H9 (cell line): ENCODE measurements at regions not wholly inside any gene's neighbourhood (a gene's known extent, or its start where the extent isn't known, plus 50 kb on each side); places are given as distances from the start of the nearest gene placed in this dataset.

Source experiments
- DNase-seq: peaks from one replicate; pipeline ENCODE4 v3.0.0-alpha.2; 2017
- H2AFZ ChIP-seq: one replicate; pipeline ENCODE4 v1.6.1; 2013; ENCODE audit warnings: mild to moderate bottlenecking, low read length, control low read depth, moderate library complexity
- H2AK5ac ChIP-seq: 2 replicates; pipeline ENCODE4 v1.6.1; 2013; ENCODE audit warnings: low read length, control low read depth, mixed read lengths; ENCODE audit not compliant: insufficient read length
- H2BK120ac ChIP-seq: one replicate; pipeline ENCODE4 v1.6.1; 2013; ENCODE audit warnings: low read depth, mild to moderate bottlenecking, low read length, control low read depth, inconsistent platforms; ENCODE audit not compliant: poor library complexity, severe bottlenecking
- H2BK12ac ChIP-seq: 2 replicates; pipeline ENCODE4 v1.6.1; 2013; ENCODE audit warnings: low read length, control low read depth, mixed read lengths, low read depth; ENCODE audit not compliant: insufficient read length
- H2BK15ac ChIP-seq: 2 replicates; pipeline ENCODE4 v1.6.1; 2013; ENCODE audit warnings: low read depth, low read length, control low read depth
- H2BK20ac ChIP-seq: one replicate; pipeline ENCODE4 v1.6.1; 2013; ENCODE audit warnings: low read depth, mild to moderate bottlenecking, low read length, control low read depth, inconsistent platforms; ENCODE audit not compliant: poor library complexity, severe bottlenecking
- H2BK5ac ChIP-seq: 2 replicates; pipeline ENCODE4 v1.6.1; 2013; ENCODE audit warnings: low read length, control low read depth, mixed read lengths; ENCODE audit not compliant: insufficient read length
- H3K14ac ChIP-seq: 2 replicates; pipeline ENCODE4 v1.6.1; 2013; ENCODE audit warnings: low read length, control low read depth; ENCODE audit not compliant: insufficient read depth
- H3K18ac ChIP-seq: 2 replicates; pipeline ENCODE4 v1.6.1; 2013; ENCODE audit warnings: low read depth, mild to moderate bottlenecking, mixed read lengths, low read length, control low read depth; ENCODE audit not compliant: insufficient read length
- H3K23ac ChIP-seq: 2 replicates; pipeline ENCODE4 v1.6.1; 2013; ENCODE audit warnings: low read length, control low read depth, mixed read lengths, low read depth; ENCODE audit not compliant: insufficient read length
- H3K23me2 ChIP-seq: 2 replicates; pipeline ENCODE4 v1.6.1; 2013; ENCODE audit warnings: low read depth, mild to moderate bottlenecking, mixed read lengths, low read length, control low read depth; ENCODE audit not compliant: insufficient read length, poor library complexity, severe bottlenecking
- H3K27ac ChIP-seq: 2 replicates; pipeline ENCODE4 v1.5.1; 2013; ENCODE audit warnings: low read length, control low read depth, mixed read lengths, low read depth; ENCODE audit not compliant: insufficient read length
- H3K27me3 ChIP-seq: 2 replicates; pipeline ENCODE4 v1.6.1; 2013; ENCODE audit warnings: low read length, control low read depth, inconsistent platforms; ENCODE audit not compliant: insufficient read depth
- H3K4ac ChIP-seq: 2 replicates; pipeline ENCODE4 v1.6.1; 2013; ENCODE audit warnings: low read depth, mild to moderate bottlenecking, control low read depth, inconsistent platforms, low read length, moderate library complexity
- H3K4me1 ChIP-seq: 2 replicates; pipeline ENCODE4 v1.6.1; 2013; ENCODE audit warnings: low read length, control low read depth, inconsistent platforms; ENCODE audit not compliant: insufficient read depth
- H3K4me2 ChIP-seq: 2 replicates; pipeline ENCODE4 v1.6.1; 2013; ENCODE audit warnings: low read length, control low read depth, mixed read lengths; ENCODE audit not compliant: insufficient read length, insufficient read depth
- H3K56ac ChIP-seq: 2 replicates; pipeline ENCODE4 v1.6.1; 2013; ENCODE audit warnings: low read depth, mild to moderate bottlenecking, mixed read lengths, low read length, control low read depth; ENCODE audit not compliant: insufficient read length
- H3K79me1 ChIP-seq: 2 replicates; pipeline ENCODE4 v1.6.1; 2013; ENCODE audit warnings: low read depth, mild to moderate bottlenecking, moderate library complexity, low read length, control low read depth, inconsistent platforms; ENCODE audit not compliant: insufficient read depth, poor library complexity, severe bottlenecking
- H3K79me2 ChIP-seq: 2 replicates; pipeline ENCODE4 v1.6.1; 2013; ENCODE audit warnings: low read length, control low read depth, inconsistent platforms; ENCODE audit not compliant: insufficient read depth
- H3K9ac ChIP-seq: 2 replicates; pipeline ENCODE4 v1.6.1; 2013; ENCODE audit warnings: low read length, control low read depth, mixed read lengths; ENCODE audit not compliant: insufficient read length; ENCODE audit errors: extremely low read depth
- H3K9me3 ChIP-seq: one replicate; pipeline ENCODE4 v1.6.1; 2013; ENCODE audit warnings: low read depth, low read length, inconsistent platforms; ENCODE audit not compliant: control insufficient read depth
- H3T11ph ChIP-seq: one replicate; pipeline ENCODE4 v1.6.1; 2013; ENCODE audit warnings: mild to moderate bottlenecking, low read length, control low read depth, inconsistent platforms
- H4K20me1 ChIP-seq: one replicate; pipeline ENCODE4 v1.6.1; 2013; ENCODE audit not compliant: control insufficient read depth, insufficient read length, insufficient read depth
- H4K5ac ChIP-seq: 2 replicates; pipeline ENCODE4 v1.6.1; 2013; ENCODE audit warnings: low read depth, mild to moderate bottlenecking, mixed read lengths, low read length, control low read depth; ENCODE audit not compliant: insufficient read length
- H4K8ac ChIP-seq: replicated peaks from 2 replicates; pipeline ENCODE4 v1.6.1; 2013; ENCODE audit warnings: low read length, control low read depth, mixed read lengths, low read depth; ENCODE audit not compliant: insufficient read length
- H4K91ac ChIP-seq: 2 replicates; pipeline ENCODE4 v1.6.1; 2013; ENCODE audit warnings: low read depth, mild to moderate bottlenecking, moderate library complexity, mixed read lengths, low read length, control low read depth; ENCODE audit not compliant: insufficient read length
- H3K27ac Mint-ChIP-seq, 3 experiments: 2 replicates in 2 of 3; 3 replicates in 1 of 3; pipeline ENCODE4 v1.8.0; 2020 to 2021; ENCODE audit warnings: mixed read lengths in 3 of 3, mild to moderate bottlenecking in 1 of 3, moderate library complexity in 1 of 3
- H3K27me3 Mint-ChIP-seq: 2 replicates; pipeline ENCODE4 v1.8.0; 2021; ENCODE audit warnings: low read depth, mild to moderate bottlenecking, moderate library complexity, mixed read lengths
- H3K36me3 Mint-ChIP-seq, 3 experiments: 2 replicates in 2 of 3; 3 replicates in 1 of 3; pipeline ENCODE4 v1.8.0; 2020 to 2021; ENCODE audit warnings: low read depth in 3 of 3, mixed read lengths in 3 of 3; ENCODE audit not compliant: insufficient read depth in 1 of 3
- H3K4me1 Mint-ChIP-seq, 2 experiments: 2 replicates each; pipeline ENCODE4 v1.8.0; 2020; ENCODE audit warnings: mixed read lengths in 2 of 2
- H3K4me3 Mint-ChIP-seq, 2 experiments: 2 replicates in 1 of 2; 3 replicates in 1 of 2; pipeline ENCODE4 v1.8.0; 2020 to 2021; ENCODE audit warnings: mild to moderate bottlenecking in 2 of 2, mixed read lengths in 2 of 2, moderate library complexity in 1 of 2
- H3K9me3 Mint-ChIP-seq, 2 experiments: 2 replicates in 1 of 2; 3 replicates in 1 of 2; pipeline ENCODE4 v1.8.0; 2020; ENCODE audit warnings: mild to moderate bottlenecking in 2 of 2, mixed read lengths in 2 of 2, moderate library complexity in 1 of 2
- WGBS: extraction: QIAGEN DNeasy Blood & Tissue Kit; methylation state at CpG from one replicate; pipeline ENCODE4 v1.1.7; 2013; ENCODE audit warnings: missing lambda C conversion rate, low lambda C conversion rate, mixed read lengths; ENCODE audit not compliant: insufficient read length; ENCODE audit errors: extremely low coverage; 5-methylcytosine and 5-hydroxymethylcytosine counted together
- TF ChIP-seq, protein P1 (sequence below): fragments of 200-600 bp; sonication (generic); conservative IDR thresholded peaks from 3 replicates; pipeline ENCODE4 v1.8.0; 2021; ENCODE audit warnings: antibody characterized with exemption, mild to moderate bottlenecking

DNA sequence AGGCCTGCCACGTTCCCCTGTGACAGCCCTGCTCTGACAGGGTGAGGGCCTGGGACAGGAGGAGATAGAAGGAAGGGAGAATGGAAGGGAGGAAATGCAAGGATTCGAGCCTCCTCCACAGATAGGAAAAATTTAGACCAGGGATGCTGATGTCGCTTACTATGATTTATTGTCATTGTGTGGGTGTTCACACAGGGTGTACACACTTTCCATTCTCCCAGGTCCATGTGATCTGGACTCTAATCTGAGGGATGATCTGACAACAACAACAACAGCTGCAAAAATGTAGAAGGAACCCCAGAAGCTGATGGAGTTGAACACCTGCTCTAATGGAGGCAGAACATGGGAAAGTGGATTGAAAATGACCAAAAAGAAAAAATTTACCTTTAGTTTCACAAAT is 231.7 kb upstream of the TNP1 start:
- H3K27ac ChIP-seq, result no peak overlapping the region
- Mint-ChIP-seq H3K27ac (no peak overlapping the region), H3K36me3 (no peaks in the 10 kb centered on the region; a peak in 1 of 7 replicates), H3K4me3 (no peak overlapping the region), H3K9me3 (peaks cover 4 to 7% of the 10 kb centered on the region in 2 experiments; a peak in 4 of 5 replicates), H3K4me1 (no peaks in the 10 kb centered on the region), H3K27me3 (peaks cover 7% of the 10 kb centered on the region)
- whole genome bisulfite sequencing, result no CpG with 5 or more reads among the region's 3 CpGs
- H3K27me3 ChIP-seq, result no peaks in the 10 kb centered on the region
- no peaks in the 10 kb centered on the region for H3K23me2 ChIP-seq
- no peaks in the 10 kb centered on the region for H3K79me1 ChIP-seq
- H2BK20ac ChIP-seq, result no peak overlapping the region
- no peak overlapping the region for H4K91ac ChIP-seq
- no peak overlapping the region for H3T11ph ChIP-seq
- no peak overlapping the region for H3K23ac ChIP-seq
- H2BK15ac ChIP-seq, result no peak overlapping the region
- H2BK120ac ChIP-seq, result no peak overlapping the region
- no peak overlapping the region for H3K4me2 ChIP-seq
- H3K4me1 ChIP-seq, result no peaks in the 10 kb centered on the region
- TF ChIP-seq, protein P1, sequence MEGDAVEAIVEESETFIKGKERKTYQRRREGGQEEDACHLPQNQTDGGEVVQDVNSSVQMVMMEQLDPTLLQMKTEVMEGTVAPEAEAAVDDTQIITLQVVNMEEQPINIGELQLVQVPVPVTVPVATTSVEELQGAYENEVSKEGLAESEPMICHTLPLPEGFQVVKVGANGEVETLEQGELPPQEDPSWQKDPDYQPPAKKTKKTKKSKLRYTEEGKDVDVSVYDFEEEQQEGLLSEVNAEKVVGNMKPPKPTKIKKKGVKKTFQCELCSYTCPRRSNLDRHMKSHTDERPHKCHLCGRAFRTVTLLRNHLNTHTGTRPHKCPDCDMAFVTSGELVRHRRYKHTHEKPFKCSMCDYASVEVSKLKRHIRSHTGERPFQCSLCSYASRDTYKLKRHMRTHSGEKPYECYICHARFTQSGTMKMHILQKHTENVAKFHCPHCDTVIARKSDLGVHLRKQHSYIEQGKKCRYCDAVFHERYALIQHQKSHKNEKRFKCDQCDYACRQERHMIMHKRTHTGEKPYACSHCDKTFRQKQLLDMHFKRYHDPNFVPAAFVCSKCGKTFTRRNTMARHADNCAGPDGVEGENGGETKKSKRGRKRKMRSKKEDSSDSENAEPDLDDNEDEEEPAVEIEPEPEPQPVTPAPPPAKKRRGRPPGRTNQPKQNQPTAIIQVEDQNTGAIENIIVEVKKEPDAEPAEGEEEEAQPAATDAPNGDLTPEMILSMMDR, result no peak
- H4K5ac ChIP-seq, result no peak overlapping the region
- no peak overlapping the region for H3K9ac ChIP-seq
- H2AFZ ChIP-seq, result no peak overlapping the region
- H3K4ac ChIP-seq, result no peak overlapping the region
- H3K79me2 ChIP-seq, result no peaks in the 10 kb centered on the region
- H2BK5ac ChIP-seq, result no peak overlapping the region
- no peak overlapping the region for H2BK12ac ChIP-seq
- H4K8ac ChIP-seq, result no peak overlapping the region
- no peak overlapping the region for H3K14ac ChIP-seq
- no peaks in the 10 kb centered on the region for H4K20me1 ChIP-seq
- no peak overlapping the region for H2AK5ac ChIP-seq
- no peaks in the 10 kb centered on the region for H3K9me3 ChIP-seq
- no peak for DNase-seq
- peak overlapping the region; percentile 27 for H3K56ac ChIP-seq
- H3K18ac ChIP-seq, result no peak overlapping the region
